PFSK-1 (cell line): ENCODE measurements at regions not wholly inside any gene's neighbourhood (a gene's known extent, or its start where the extent isn't known, plus 50 kb on each side); places are given as distances from the start of the nearest gene placed in this dataset.

Experiments used
- FOXP2 ChIP-seq: optimal IDR thresholded peaks from 2 replicates; pipeline ENCODE3; 2011; ENCODE audit warnings: borderline replicate concordance, control low read depth, inconsistent platforms; ENCODE audit not compliant: insufficient read depth; ENCODE audit errors: extremely low read length, extremely low read depth
- POLR2AphosphoS5 ChIP-seq: IDR thresholded peaks from 2 replicates; pipeline ENCODE4 v1.6.1; 2012; ENCODE audit warnings: low read depth, mild to moderate bottlenecking, control low read depth, low read length, moderate library complexity
- REST ChIP-seq, 2 experiments: IDR thresholded peaks; 2 replicates each; pipeline versions ENCODE4 v1.6.1 to v1.8.0; 2011 to 2012; ENCODE audit warnings: low read depth in 2 of 2, low read length in 2 of 2, control low read depth in 1 of 2, inconsistent platforms in 1 of 2, mild to moderate bottlenecking in 1 of 2, moderate library complexity in 1 of 2; ENCODE audit not compliant: insufficient read depth in 1 of 2
- SIN3A ChIP-seq: IDR thresholded peaks from 2 replicates; pipeline ENCODE4 v1.6.1; 2012; ENCODE audit warnings: mild to moderate bottlenecking, low read length, moderate library complexity, borderline replicate concordance; ENCODE audit not compliant: insufficient read depth
- TAF1 ChIP-seq: IDR thresholded peaks from 2 replicates; pipeline ENCODE4 v1.6.1; 2012; ENCODE audit warnings: low read length, control low read depth, borderline replicate concordance; ENCODE audit not compliant: insufficient read depth

- TF ChIP-seq REST (IDR thresholded peaks at IDR 0.05; ENCODE audit: insufficient read depth in 1 of 2, low read depth in 2 of 2, low read length in 2 of 2) (no peak), TAF1 (no peak), POLR2AphosphoS5 (no peak), SIN3A (no peak), FOXP2 (no peak)
Observed at GRCh38 chr3:31275038-31275572, 257.6 kb upstream of the STT3B start.

GRCh38 chr3:31275583-31275982, 257.1 kb upstream of the STT3B start:
- TF ChIP-seq REST (IDR thresholded peaks at IDR 0.05; ENCODE audit: insufficient read depth in 1 of 2, low read depth in 2 of 2, low read length in 2 of 2) (no peak), POLR2AphosphoS5 (no peak), FOXP2 (no peak), TAF1 (no peak), SIN3A (no peak)

- TF ChIP-seq SIN3A: no peak
- TF ChIP-seq FOXP2: no peak
- no peak for TF ChIP-seq POLR2AphosphoS5
- no peak for TF ChIP-seq TAF1
- TF ChIP-seq REST (IDR thresholded peaks at IDR 0.05; ENCODE audit: insufficient read depth in 1 of 2, low read depth in 2 of 2, low read length in 2 of 2): no peak
Observed at GRCh38 chr3:31277582-31277981, 255.1 kb upstream of the STT3B start.

- no peak for TF ChIP-seq REST (IDR thresholded peaks at IDR 0.05; ENCODE audit: insufficient read depth in 1 of 2, low read depth in 2 of 2, low read length in 2 of 2)
- no peak for TF ChIP-seq FOXP2
- TF ChIP-seq POLR2AphosphoS5: no peak
- TF ChIP-seq SIN3A: no peak
- no peak for TF ChIP-seq TAF1
Observed at GRCh38 chr3:31278532-31278931, 254.2 kb upstream of the STT3B start.

- no peak for TF ChIP-seq TAF1
- TF ChIP-seq POLR2AphosphoS5: no peak
- TF ChIP-seq SIN3A: no peak
- TF ChIP-seq FOXP2: no peak
Observed at GRCh38 chr3:31284776-31285175, 247.9 kb upstream of the STT3B start.
